ENCODE measurements at regions not wholly inside any gene's neighbourhood (a gene's known extent, or its start where the extent isn't known, plus 50 kb on each side); places are given as distances from the start of the nearest gene placed in this dataset.

- H3K27me3 ChIP-seq (ENCODE audit: control insufficient read depth, insufficient read depth, low read length): no peaks in the 10 kb centered on the region
- H2AFZ ChIP-seq (ENCODE audit: low read length): no peak overlapping the region
- no peaks in the 10 kb centered on the region for H3K9me3 ChIP-seq (ENCODE audit: control insufficient read depth, insufficient read depth, low read depth, low read length)
- no peak overlapping the region for H3K9ac ChIP-seq (ENCODE audit: insufficient read depth, low read length)
- peaks cover 8% of the 10 kb centered on the region for H3K4me1 ChIP-seq (ENCODE audit: control insufficient read depth, extremely low read depth, insufficient read depth, low read length)
- no peak overlapping the region for H3K4me2 ChIP-seq (ENCODE audit: extremely low read depth, insufficient read depth, low read length)
- peak overlapping the region; percentile 27 for H3K27ac ChIP-seq (ENCODE audit: insufficient read depth, low read length)
- no peaks in the 10 kb centered on the region for H4K20me1 ChIP-seq (ENCODE audit: control insufficient read depth, extremely low read depth, insufficient read depth, low read length)
- H3K4me3 ChIP-seq (replicated peaks in 1 of 4; ENCODE audit: control extremely low read depth in 1 of 4, insufficient read depth in 1 of 4, low read depth in 3 of 4, low read length in 4 of 4): no peak overlapping the region
- no peaks in the 10 kb centered on the region for H3K36me3 ChIP-seq (ENCODE audit: control insufficient read depth, insufficient read depth, low read length)
- no peaks in the 10 kb centered on the region for H3K79me2 ChIP-seq (ENCODE audit: control insufficient read depth, insufficient read depth, low read length)
- TF ChIP-seq CTCF (conservative IDR thresholded peaks at IDR 0.05 in 1 of 2, IDR thresholded peaks at IDR 0.05 in 1 of 2; ENCODE audit: low read depth in 1 of 2, low read length in 2 of 2): no peak
- TF ChIP-seq EZH2 (IDR thresholded peaks at IDR 0.05; ENCODE audit: low read length, missing control alignments): no peak
- peak in 1 of 2 donors; percentile 42 for DNase-seq (ENCODE audit: low read depth in 2 of 2)
These were observed 105.2 kb upstream of the DLX2 start for GRCh38 chr2:172207911-172208310.

DNA sequence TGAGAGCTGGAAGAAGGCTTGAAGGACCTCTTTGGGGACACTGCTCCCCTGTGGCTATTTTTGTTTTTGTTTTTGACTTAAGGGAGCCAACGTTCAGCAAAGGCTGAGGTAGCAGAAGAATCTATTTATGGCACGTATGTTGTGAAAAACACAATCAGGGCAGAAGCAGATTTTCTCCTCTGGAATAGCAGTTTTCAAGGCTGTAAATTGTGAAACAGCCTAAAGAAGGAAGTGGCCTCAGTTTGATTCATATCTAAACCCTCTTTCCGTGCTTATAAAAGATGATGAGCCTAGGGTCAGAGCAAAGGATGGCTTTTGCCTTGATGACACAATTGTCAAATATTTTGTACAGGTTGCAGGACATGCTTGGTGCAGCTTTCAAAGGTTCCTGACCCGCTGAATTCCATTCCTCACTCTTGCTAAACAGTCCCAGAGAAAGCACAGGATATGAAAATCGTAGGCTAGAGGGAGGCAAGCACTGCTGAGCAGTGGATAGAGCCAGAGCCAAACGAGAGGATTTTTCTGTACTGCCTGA, 106.2 kb upstream of the DLX2 start:
- TF ChIP-seq EZH2 (IDR thresholded peaks at IDR 0.05; ENCODE audit: low read length, missing control alignments) (no peak), CTCF (conservative IDR thresholded peaks at IDR 0.05 in 1 of 2, IDR thresholded peaks at IDR 0.05 in 1 of 2; ENCODE audit: low read depth in 1 of 2, low read length in 2 of 2) (no peak)
- Histone ChIP-seq H3K9ac (ENCODE audit: insufficient read depth, low read length) (no peak overlapping the region), H3K4me1 (ENCODE audit: control insufficient read depth, extremely low read depth, insufficient read depth, low read length) (peaks cover 8% of the 10 kb centered on the region), H3K27ac (ENCODE audit: insufficient read depth, low read length) (peak overlapping the region; percentile 4), H3K79me2 (ENCODE audit: control insufficient read depth, insufficient read depth, low read length) (no peaks in the 10 kb centered on the region), H3K9me3 (ENCODE audit: control insufficient read depth, insufficient read depth, low read depth, low read length) (no peaks in the 10 kb centered on the region), H2AFZ (ENCODE audit: low read length) (no peak overlapping the region), H3K4me2 (ENCODE audit: extremely low read depth, insufficient read depth, low read length) (no peak overlapping the region), H3K36me3 (ENCODE audit: control insufficient read depth, insufficient read depth, low read length) (no peaks in the 10 kb centered on the region), H4K20me1 (ENCODE audit: control insufficient read depth, extremely low read depth, insufficient read depth, low read length) (no peaks in the 10 kb centered on the region), H3K4me3 (replicated peaks in 1 of 4; ENCODE audit: control extremely low read depth in 1 of 4, insufficient read depth in 1 of 4, low read depth in 3 of 4, low read length in 4 of 4) (no peak overlapping the region), H3K27me3 (ENCODE audit: control insufficient read depth, insufficient read depth, low read length) (no peaks in the 10 kb centered on the region)
- peak; percentile 26 to 45 for DNase-seq (ENCODE audit: low read depth in 2 of 2)

- no peak overlapping the region for H3K4me3 ChIP-seq (replicated peaks in 1 of 4; ENCODE audit: control extremely low read depth in 1 of 4, insufficient read depth in 1 of 4, low read depth in 3 of 4, low read length in 4 of 4)
- H3K4me2 ChIP-seq (ENCODE audit: extremely low read depth, insufficient read depth, low read length): no peak overlapping the region
- H3K9me3 ChIP-seq (ENCODE audit: control insufficient read depth, insufficient read depth, low read depth, low read length): no peaks in the 10 kb centered on the region
- H3K27ac ChIP-seq (ENCODE audit: insufficient read depth, low read length): no peak overlapping the region
- TF ChIP-seq CTCF (conservative IDR thresholded peaks at IDR 0.05 in 1 of 2, IDR thresholded peaks at IDR 0.05 in 1 of 2; ENCODE audit: low read depth in 1 of 2, low read length in 2 of 2) (no peak), EZH2 (IDR thresholded peaks at IDR 0.05; ENCODE audit: low read length, missing control alignments) (no peak)
- H3K27me3 ChIP-seq (ENCODE audit: control insufficient read depth, insufficient read depth, low read length): no peaks in the 10 kb centered on the region
- no peaks in the 10 kb centered on the region for H3K36me3 ChIP-seq (ENCODE audit: control insufficient read depth, insufficient read depth, low read length)
- no peaks in the 10 kb centered on the region for H4K20me1 ChIP-seq (ENCODE audit: control insufficient read depth, extremely low read depth, insufficient read depth, low read length)
- no peak for DNase-seq (ENCODE audit: low read depth in 2 of 2)
- no peaks in the 10 kb centered on the region for H3K79me2 ChIP-seq (ENCODE audit: control insufficient read depth, insufficient read depth, low read length)
- peaks cover 8% of the 10 kb centered on the region for H3K4me1 ChIP-seq (ENCODE audit: control insufficient read depth, extremely low read depth, insufficient read depth, low read length)
- H2AFZ ChIP-seq (ENCODE audit: low read length): no peak overlapping the region
- H3K9ac ChIP-seq (ENCODE audit: insufficient read depth, low read length): no peak overlapping the region
These were observed 107.9 kb upstream of the DLX2 start for GRCh38 chr2:172210599-172210998.
